HG02938 (cell line): ENCODE measurements at regions not wholly inside any gene's neighbourhood (a gene's known extent, or its start where the extent isn't known, plus 50 kb on each side); places are given as distances from the start of the nearest gene placed in this dataset.

Experiments
- ATAC-seq: cut with Tn5 transposase; IDR thresholded peaks from one replicate; pipeline ENCODE4 v1.9.1; 2021; ENCODE audit warnings: mild to moderate bottlenecking, moderate library complexity; ENCODE audit not compliant: unreplicated experiment

DNA sequence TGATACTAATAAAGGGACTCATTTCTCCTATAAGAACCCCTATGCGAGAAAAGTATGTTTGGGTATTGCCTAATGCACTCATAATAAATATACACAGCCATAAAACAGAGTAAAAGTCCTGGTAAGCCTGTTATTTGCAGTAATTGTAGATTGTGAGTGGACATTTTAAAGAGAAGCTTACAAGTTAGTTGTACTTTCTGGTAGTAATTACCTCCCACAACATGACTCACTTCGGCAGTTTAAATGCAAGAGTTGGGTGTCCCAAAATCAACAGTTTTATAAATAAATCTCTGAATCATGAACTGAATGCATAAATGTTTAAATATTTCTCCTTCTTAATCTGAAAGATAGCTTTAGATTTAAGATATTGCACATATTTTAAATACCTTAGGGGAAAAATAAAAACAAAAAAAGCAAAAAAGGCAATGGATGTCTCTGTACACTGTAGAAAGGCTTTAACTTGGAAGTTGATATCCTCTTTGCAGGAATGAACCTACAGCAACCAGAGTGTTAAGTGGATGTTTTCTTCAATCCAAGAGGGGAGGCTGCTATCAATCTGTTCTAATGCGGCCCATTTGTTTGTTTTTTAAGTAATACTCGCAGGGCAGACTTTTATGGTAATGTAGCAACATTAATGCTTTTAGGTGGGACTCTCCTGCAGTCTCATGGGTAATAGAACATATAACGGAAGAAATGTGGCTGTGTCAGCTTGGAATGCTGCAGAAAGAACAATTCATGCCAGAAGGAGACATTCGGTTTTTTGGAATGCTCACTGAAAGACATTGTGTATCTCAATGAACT lies 57.3 kb upstream of the ZEB1 start:
- no peak for ATAC-seq

DNA sequence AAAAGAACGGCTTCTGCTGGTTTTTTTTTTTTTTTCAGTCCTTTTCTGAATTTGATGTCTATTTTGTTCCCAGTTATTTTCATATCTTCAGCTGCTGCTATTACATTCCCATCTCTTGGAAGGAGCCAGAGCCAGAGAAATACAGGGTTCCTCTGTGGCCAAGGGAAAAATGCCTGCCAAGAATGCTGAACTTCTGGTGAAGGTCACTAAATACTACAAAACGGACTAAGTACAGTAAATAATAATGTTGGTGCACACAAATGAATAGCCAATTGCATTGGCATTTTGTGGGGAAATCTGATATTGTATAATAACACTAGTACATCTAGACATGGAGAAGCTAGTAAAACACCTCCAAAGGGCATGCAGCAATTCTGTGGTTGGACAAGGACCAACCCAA lies 56.3 kb upstream of the ZEB1 start:
- no peak for ATAC-seq

GRCh38 chr10:31263903-31264302 lies 55.1 kb upstream of the ZEB1 start:
- no peak for ATAC-seq

- ATAC-seq = no peak
Measured at GRCh38 chr10:31268444-31269303, 50.3 kb upstream of the ZEB1 start.
